CD14-positive monocyte (primary cell): ENCODE measurements at regions not wholly inside any gene's neighbourhood (a gene's known extent, or its start where the extent isn't known, plus 50 kb on each side); places are given as distances from the start of the nearest gene placed in this dataset.

ENCODE experiments used
- DNase-seq, 3 donors: peaks; one replicate each; pipeline ENCODE4 v3.0.0-alpha.2; 2011 to 2022
- H2AFZ ChIP-seq: 2 replicates; pipeline ENCODE4 v1.6.0; 2012; ENCODE audit warnings: mild to moderate bottlenecking, low read depth, low read length, inconsistent platforms; ENCODE audit not compliant: insufficient read depth, poor library complexity, severe bottlenecking
- H3K27ac ChIP-seq, 2 donors: 1 replicate in 1 of 2; 2 replicates in 1 of 2; pipeline ENCODE4 v1.5.1; 2012 to 2013; ENCODE audit warnings: low read length in 2 of 2, control low read depth in 1 of 2, inconsistent platforms in 1 of 2, low read depth in 1 of 2, mild to moderate bottlenecking in 1 of 2
- H3K27me3 ChIP-seq, 2 donors: one replicate each; pipeline versions ENCODE4 v1.6.0 to v1.6.1; 2011 to 2013; ENCODE audit warnings: low read length in 2 of 2; ENCODE audit not compliant: control insufficient read depth in 2 of 2, insufficient read depth in 2 of 2
- H3K36me3 ChIP-seq, 2 donors: replicated peaks in 1 of 2; 1 replicate in 1 of 2; 2 replicates in 1 of 2; pipeline versions ENCODE4 v1.5.1 to v1.6.1; 2012 to 2013; ENCODE audit warnings: low read length in 2 of 2, control low read depth in 1 of 2, inconsistent platforms in 1 of 2, mild to moderate bottlenecking in 1 of 2; ENCODE audit not compliant: insufficient read depth in 2 of 2, control insufficient read depth in 1 of 2
- H3K4me1 ChIP-seq, 2 donors: 1 replicate in 1 of 2; 2 replicates in 1 of 2; pipeline versions ENCODE4 v1.5.1 to v1.6.1; 2012 to 2013; ENCODE audit warnings: low read length in 2 of 2, control low read depth in 1 of 2, inconsistent platforms in 1 of 2, mild to moderate bottlenecking in 1 of 2, moderate library complexity in 1 of 2; ENCODE audit not compliant: insufficient read depth in 2 of 2, control insufficient read depth in 1 of 2
- H3K4me2 ChIP-seq: replicated peaks from 2 replicates; pipeline ENCODE3; 2012; ENCODE audit warnings: low read length, moderate library complexity, mild to moderate bottlenecking; ENCODE audit not compliant: poor library complexity, severe bottlenecking; ENCODE audit errors: extremely low read depth
- H3K4me3 ChIP-seq, 3 experiments: fragments of 200-600 bp in 1 of 3; sonication (generic) in 1 of 3; replicated peaks in 1 of 3; 1 replicate in 2 of 3; 2 replicates in 1 of 3; pipeline ENCODE4 v1.5.1; 2011 to 2013; ENCODE audit warnings: low read length in 3 of 3, mild to moderate bottlenecking in 3 of 3, control low read depth in 2 of 3, low read depth in 2 of 3, inconsistent platforms in 1 of 3, moderate library complexity in 1 of 3
- H3K79me2 ChIP-seq: 2 replicates; pipeline ENCODE4 v1.6.0; 2012; ENCODE audit warnings: mild to moderate bottlenecking, control low read depth, inconsistent platforms, low read length, moderate library complexity; ENCODE audit not compliant: insufficient read depth
- H3K9ac ChIP-seq: 2 replicates; pipeline ENCODE4 v1.6.0; 2017; ENCODE audit warnings: low read length, mild to moderate bottlenecking; ENCODE audit not compliant: insufficient read depth, poor library complexity, severe bottlenecking
- H3K9me3 ChIP-seq, 2 donors: replicated peaks in 1 of 2; 1 replicate in 1 of 2; 2 replicates in 1 of 2; pipeline versions ENCODE4 v1.5.1 to v1.6.1; 2012 to 2013; ENCODE audit warnings: low read length in 2 of 2, control low read depth in 1 of 2; ENCODE audit not compliant: control insufficient read depth in 1 of 2, insufficient read depth in 1 of 2
- H4K20me1 ChIP-seq: 2 replicates; pipeline ENCODE4 v1.6.0; 2012; ENCODE audit warnings: mild to moderate bottlenecking, low read length, control low read depth, moderate library complexity; ENCODE audit not compliant: insufficient read depth
- H3K27ac Mint-ChIP-seq, 7 donors: one replicate each; pipeline ENCODE4 v1.8.0; 2020; ENCODE audit warnings: mild to moderate bottlenecking in 7 of 7, mixed read lengths in 7 of 7, moderate library complexity in 6 of 7, inconsistent platforms in 2 of 7
- H3K27me3 Mint-ChIP-seq, 3 donors: one replicate each; pipeline ENCODE4 v1.8.0; 2021 to 2022; ENCODE audit warnings: low read depth in 3 of 3, mild to moderate bottlenecking in 3 of 3, mixed read lengths in 3 of 3, moderate library complexity in 3 of 3, inconsistent platforms in 1 of 3
- H3K36me3 Mint-ChIP-seq, 2 donors: one replicate each; pipeline ENCODE4 v1.8.0; 2020; ENCODE audit warnings: mixed read lengths in 2 of 2, inconsistent platforms in 1 of 2, mild to moderate bottlenecking in 1 of 2
- H3K4me1 Mint-ChIP-seq: one replicate; pipeline ENCODE4 v1.8.0; 2020; ENCODE audit warnings: mild to moderate bottlenecking, mixed read lengths
- H3K4me3 Mint-ChIP-seq, 2 donors: one replicate each; pipeline ENCODE4 v1.8.0; 2020; ENCODE audit warnings: mild to moderate bottlenecking in 2 of 2, mixed read lengths in 2 of 2, moderate library complexity in 1 of 2
- H3K9me3 Mint-ChIP-seq, 7 donors: one replicate each; pipeline ENCODE4 v1.8.0; 2020 to 2022; ENCODE audit warnings: mixed read lengths in 7 of 7, mild to moderate bottlenecking in 6 of 7, moderate library complexity in 6 of 7, inconsistent platforms in 2 of 7
- WGBS: methylation state at CpG from one replicate; pipeline ENCODE4 v1.1.5; 2013; ENCODE audit warnings: missing lambda C conversion rate; ENCODE audit not compliant: insufficient coverage; 5-methylcytosine and 5-hydroxymethylcytosine counted together
- intact Hi-C, 2 donors: fragments of 100-400 bp; cut with micrococcal nuclease; formaldehyde crosslinking; loops; one replicate each; pipeline versions ENCODE4 v1.15.0 to v1.15.1; 2023
- TF ChIP-seq, protein P1 (sequence below): fragments of 200-600 bp; IDR thresholded peaks from one replicate; pipeline ENCODE4 v1.8.0; 2022; ENCODE audit warnings: antibody characterized with exemption, mild to moderate bottlenecking

DNA sequence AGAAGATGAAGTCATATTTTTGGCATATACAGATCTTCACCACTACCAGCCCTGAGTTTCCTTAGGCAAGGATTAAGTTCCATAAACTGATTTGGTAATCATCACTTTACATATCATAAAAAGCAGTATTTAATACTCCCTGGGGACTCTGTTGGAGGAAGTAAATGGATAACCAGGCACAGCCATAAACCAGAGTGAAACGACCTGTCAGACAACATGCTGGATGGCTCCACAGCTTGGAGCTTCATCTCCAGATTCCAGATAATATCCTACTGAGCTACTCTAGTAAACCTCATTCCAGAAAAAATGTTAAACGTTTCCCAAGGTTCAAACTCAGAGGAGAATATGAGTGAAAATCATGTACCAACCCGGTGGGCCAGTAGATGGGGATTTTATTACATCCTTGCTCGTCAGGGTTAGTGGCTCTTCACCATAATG is 109.2 kb downstream of the BASP1 start:
- Histone ChIP-seq H3K4me3 (no peak overlapping the region), H3K79me2 (no peaks in the 10 kb centered on the region), H3K9ac (no peak overlapping the region), H2AFZ (no peak overlapping the region), H3K4me2 (no peak overlapping the region), H4K20me1 (no peaks in the 10 kb centered on the region), H3K27me3 (no peaks in the 10 kb centered on the region), H3K36me3 (no peaks in the 10 kb centered on the region), H3K27ac (no peak overlapping the region), H3K4me1 (no peaks in the 10 kb centered on the region), H3K9me3 (peaks cover 0 to 6% of the 10 kb centered on the region in 2 donors)
- intact Hi-C loops = no loop called here
- TF ChIP-seq, protein P1, sequence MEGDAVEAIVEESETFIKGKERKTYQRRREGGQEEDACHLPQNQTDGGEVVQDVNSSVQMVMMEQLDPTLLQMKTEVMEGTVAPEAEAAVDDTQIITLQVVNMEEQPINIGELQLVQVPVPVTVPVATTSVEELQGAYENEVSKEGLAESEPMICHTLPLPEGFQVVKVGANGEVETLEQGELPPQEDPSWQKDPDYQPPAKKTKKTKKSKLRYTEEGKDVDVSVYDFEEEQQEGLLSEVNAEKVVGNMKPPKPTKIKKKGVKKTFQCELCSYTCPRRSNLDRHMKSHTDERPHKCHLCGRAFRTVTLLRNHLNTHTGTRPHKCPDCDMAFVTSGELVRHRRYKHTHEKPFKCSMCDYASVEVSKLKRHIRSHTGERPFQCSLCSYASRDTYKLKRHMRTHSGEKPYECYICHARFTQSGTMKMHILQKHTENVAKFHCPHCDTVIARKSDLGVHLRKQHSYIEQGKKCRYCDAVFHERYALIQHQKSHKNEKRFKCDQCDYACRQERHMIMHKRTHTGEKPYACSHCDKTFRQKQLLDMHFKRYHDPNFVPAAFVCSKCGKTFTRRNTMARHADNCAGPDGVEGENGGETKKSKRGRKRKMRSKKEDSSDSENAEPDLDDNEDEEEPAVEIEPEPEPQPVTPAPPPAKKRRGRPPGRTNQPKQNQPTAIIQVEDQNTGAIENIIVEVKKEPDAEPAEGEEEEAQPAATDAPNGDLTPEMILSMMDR = no peak
- 80% methylated on average over 1 of the region's 4 CpGs for WGBS
- Mint-ChIP-seq H3K9me3 (peaks cover 2 to 20% (median 9%) of the 10 kb centered on the region in 7 donors), H3K27ac (peak overlapping the region in 1 of 7 donors; percentile 30), H3K27me3 (no peaks in the 10 kb centered on the region), H3K4me3 (no peak overlapping the region), H3K36me3 (no peaks in the 10 kb centered on the region), H3K4me1 (no peaks in the 10 kb centered on the region)
- DNase-seq = no peak

DNA sequence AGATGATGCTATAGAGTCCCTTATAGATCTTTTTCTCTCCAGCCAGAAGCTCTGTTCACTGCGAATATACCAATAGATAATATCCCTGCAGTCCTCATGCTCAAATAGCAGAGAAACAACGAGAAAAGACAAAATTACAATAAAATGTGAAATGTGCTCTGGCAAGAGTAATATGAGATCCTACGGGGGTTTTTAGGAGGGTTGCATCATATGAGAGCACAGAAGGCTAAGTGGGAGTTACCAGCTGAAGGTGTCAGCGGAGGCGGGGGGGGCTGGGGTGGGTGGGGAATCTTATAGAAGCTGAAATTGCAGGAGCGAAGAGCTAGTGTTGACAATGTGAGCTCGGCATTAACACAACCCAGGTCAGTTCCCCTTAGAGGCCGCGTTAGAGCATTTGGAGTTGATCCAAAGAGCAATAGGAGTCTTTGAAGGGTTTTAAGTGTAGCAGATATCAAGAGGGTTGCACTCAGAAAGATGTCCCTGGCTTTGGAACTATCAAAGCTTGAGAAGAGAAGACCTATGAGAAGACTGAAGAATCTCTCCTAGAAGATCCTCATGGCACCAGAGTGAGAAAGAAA is 109.7 kb downstream of the BASP1 start:
- intact Hi-C loops = no loop called here
- no peaks in the 10 kb centered on the region for H3K27me3 ChIP-seq
- peaks cover 0 to 6% of the 10 kb centered on the region in 2 donors for H3K9me3 ChIP-seq
- TF ChIP-seq, protein P1 = no peak
- H2AFZ ChIP-seq = no peak overlapping the region
- Mint-ChIP-seq H3K4me1 (peaks cover under 1% of the 10 kb centered on the region), H3K27me3 (no peaks in the 10 kb centered on the region), H3K9me3 (peaks cover 2 to 24% (median 11%) of the 10 kb centered on the region in 7 donors), H3K27ac (peak overlapping the region in 1 of 7 donors; percentile 30), H3K36me3 (no peaks in the 10 kb centered on the region), H3K4me3 (no peak overlapping the region)
- H3K4me3 ChIP-seq = no peak overlapping the region
- H3K4me2 ChIP-seq = no peak overlapping the region
- H4K20me1 ChIP-seq = no peaks in the 10 kb centered on the region
- H3K36me3 ChIP-seq = no peaks in the 10 kb centered on the region
- WGBS = 95% methylated on average over 4 of the region's 9 CpGs
- no peak overlapping the region for H3K9ac ChIP-seq
- no peak overlapping the region for H3K27ac ChIP-seq
- H3K4me1 ChIP-seq = no peaks in the 10 kb centered on the region
- no peak for DNase-seq
- no peaks in the 10 kb centered on the region for H3K79me2 ChIP-seq
